Dedifferentiated amniotic fluid mesenchymal stem cell (primary cell): ENCODE measurements at regions not wholly inside any gene's neighbourhood (a gene's known extent, or its start where the extent isn't known, plus 50 kb on each side); places are given as distances from the start of the nearest gene placed in this dataset.
"Not testable (repeated sequence)": the region's sequence is repeated elsewhere in the genome, so short reads cannot be mapped to it uniquely, and the experiment has no call there.

Source experiments
- DNase-seq: peaks from one replicate; pipeline ENCODE4 v3.0.0-alpha.2; 2016; ENCODE audit errors: extremely low spot score

DNA sequence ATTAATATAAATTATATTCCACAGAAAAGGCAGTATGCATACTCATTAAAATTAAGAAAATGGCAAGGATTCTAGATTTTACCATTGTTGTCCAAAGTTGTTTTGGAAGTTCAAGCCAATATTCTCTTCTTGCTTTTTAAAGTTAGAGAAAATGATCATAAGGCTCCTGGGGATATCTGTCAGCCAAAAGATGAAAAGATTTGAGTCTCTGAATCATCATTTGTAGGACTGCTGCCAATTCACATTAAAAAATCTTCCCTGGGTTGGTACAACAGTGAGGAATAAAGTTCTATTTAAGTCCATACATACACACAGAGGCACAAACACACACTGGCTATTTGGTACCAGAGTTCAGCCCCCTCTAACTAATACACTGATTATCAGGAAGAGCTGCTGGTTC, 620.1 kb downstream of the COL12A1 start:
- DNase-seq: no peak

DNA sequence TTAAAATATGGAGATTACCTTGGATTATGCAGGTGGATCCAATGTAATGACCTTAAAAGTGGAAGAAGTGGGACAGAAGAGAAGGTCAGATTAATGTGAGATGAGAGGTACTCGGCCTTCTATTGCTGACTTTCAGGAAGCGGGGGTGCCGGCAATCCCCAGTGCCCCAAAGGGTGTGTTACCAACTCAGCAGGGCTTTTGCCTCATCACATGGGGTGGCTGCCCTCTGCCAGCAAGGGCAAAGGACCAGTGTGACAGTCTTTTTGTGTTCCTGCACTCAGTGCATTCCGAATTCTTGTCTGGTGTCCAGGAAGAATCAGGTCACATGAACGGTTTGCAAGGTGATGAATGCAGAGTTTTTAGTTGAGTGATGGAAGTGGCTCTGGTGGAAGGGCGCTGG, 624.2 kb downstream of the COL12A1 start:
- DNase-seq: no peak

GRCh38 chr6:74579794-74580193, 626.1 kb downstream of the COL12A1 start:
- no peak for DNase-seq

DNA sequence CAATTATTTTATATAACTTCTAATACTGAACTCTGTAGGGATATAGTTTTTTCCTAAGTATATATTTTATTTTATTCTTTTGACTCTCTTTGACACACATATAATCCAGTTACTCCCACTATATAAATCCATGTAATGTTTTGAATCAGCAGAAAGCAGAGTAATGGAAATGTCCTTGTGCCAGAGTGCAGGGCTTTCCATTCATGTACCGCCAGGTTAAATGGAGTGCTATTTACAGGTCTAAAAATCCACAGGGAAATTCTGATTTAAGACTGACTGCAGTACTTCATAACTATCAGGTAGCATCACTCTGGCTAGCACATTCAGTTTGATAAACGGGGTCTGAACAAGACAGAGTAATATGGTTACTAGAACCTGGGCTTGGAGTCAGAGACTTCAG, 626.8 kb downstream of the COL12A1 start:
- DNase-seq: no peak

- peak; percentile 60 for DNase-seq
These were observed 627.5 kb downstream of the COL12A1 start for GRCh38 chr6:74578339-74578738.

- DNase-seq: no peak
These were observed 628.2 kb downstream of the COL12A1 start for GRCh38 chr6:74577619-74578018.

- no peak for DNase-seq
These were observed 631.1 kb downstream of the COL12A1 start for GRCh38 chr6:74574794-74575193.

DNA sequence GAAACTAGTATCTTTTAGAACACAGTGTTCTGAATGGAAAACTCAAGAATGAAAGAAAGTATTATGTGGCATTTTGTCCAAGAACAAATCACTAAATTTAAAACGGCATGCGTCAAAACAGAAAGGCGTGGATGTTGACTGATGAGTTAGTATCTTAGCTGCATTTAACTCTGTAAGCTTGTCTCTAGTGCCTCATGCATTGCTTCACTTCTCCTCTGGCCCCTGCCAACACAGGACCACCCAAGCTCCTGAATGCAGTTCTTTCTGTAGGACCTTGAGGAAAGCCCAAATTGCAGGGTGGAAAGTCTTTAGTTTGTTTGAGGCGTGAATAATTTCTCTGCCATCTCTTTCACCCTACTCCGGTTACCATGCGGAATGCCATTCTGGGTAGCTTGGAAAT, 632.2 kb downstream of the COL12A1 start:
- DNase-seq: no peak

GRCh38 chr6:74570044-74570443, 635.8 kb downstream of the COL12A1 start:
- DNase-seq: no peak

GRCh38 chr6:74568861-74569260, 637.0 kb downstream of the COL12A1 start:
- DNase-seq: peak; percentile 43

DNA sequence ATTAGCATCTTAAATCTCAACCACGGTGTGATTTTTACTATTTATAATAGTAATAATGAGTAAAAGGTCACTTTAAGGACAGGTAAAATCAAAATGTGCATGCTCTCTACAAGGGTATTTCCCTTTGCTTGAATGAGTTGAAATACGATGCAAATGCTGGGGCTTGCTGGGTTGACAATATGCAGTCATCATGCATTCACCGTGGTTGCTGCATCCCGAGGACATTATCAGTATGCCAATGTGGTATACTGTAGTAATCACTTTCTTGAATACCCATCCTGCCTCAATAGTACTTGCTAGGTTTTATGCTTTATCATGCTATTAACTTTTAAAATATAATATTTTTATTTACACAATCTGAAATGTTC, 637.9 kb downstream of the COL12A1 start:
- DNase-seq: not testable (repeated sequence)

DNA sequence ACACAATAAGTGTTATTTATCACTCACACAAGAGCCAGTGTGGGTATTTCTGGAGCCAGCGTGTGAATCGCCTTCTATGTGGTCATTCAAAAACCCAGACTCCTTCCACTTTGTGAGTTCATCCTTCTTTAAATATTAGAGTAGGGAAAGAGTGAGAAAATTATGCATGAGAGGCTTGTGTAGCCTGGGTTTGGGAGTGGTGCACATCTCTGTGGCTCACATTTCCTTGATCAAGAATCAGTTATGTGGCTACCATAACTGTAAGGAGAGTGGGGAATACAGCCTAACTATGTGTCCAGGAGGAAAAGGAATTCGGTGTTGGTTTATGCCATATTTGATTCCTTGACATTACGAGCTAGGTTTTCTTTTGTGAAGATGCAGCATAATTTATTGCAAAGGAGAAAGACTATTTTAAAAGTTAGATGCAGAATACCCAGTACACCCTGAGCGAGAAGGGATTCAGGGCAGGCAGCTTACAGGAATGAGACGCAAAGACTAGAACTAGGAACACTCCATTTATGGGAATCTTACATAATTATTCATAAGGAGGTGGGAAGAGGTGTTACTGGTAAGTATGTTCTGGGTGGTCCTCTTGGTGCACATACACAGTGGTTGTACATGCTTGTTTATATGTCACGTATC, 638.5 kb downstream of the COL12A1 start:
- no peak for DNase-seq

GRCh38 chr6:74557236-74557635, 648.6 kb downstream of the COL12A1 start:
- no peak for DNase-seq

GRCh38 chr6:74554041-74554440, 651.8 kb downstream of the COL12A1 start:
- no peak for DNase-seq

GRCh38 chr6:74551896-74552295, 654.0 kb downstream of the COL12A1 start:
- DNase-seq: peak; percentile 61

- no peak for DNase-seq
These were observed 655.0 kb downstream of the COL12A1 start for GRCh38 chr6:74550821-74551220.

DNA sequence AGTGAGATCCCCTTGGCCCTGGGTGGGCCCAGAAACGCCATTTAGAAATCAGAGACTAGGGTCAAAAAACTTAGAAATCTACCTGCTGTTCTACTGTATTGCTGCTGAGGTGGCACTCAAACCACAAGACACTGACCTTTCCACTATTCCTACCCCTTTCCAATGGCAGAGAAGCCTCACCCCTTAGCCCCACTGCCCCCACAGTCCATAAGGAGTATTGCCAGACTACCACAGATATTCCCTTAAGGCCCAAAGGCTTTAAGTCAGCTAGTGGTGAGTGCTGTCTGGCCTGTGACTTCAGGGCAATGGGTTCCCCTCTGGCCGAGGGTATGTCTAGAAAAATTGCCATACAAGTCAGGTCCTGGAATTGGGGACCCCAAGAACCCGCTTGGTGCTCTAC, 656.1 kb downstream of the COL12A1 start:
- no peak for DNase-seq

DNA sequence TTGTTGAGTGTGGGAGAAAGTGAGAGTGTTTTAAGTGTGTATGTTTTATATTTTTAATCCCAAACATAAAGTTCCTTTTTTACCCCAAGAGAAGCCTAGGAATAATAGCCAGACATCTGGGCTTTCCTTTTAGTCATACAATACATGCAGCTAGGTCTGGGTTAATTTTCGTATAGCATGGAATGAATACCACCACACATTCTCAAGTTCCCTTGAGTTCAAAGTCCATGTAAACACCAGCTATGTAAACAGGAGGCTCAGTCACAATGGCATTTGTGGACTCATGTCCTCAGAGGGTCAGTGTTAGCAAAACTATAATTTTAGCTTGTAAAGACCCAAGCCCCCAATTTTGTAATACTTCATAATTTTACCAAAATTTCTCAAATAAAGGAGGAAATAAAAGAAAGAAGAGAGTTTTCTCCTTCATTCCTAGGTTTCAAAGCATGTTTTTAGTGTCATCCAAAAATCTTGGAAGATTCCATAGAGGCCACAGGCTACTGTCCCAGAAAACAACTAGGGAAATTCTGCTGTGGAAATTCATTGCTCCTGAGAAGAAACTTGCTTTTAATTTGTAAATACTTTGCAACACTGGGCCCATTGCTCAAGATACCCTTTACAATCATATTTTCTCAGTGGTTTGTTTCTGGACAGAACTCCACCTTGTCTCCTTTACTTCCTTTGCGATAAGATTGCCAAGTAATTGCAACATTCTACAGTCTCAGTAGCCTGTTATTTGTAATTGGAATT, 671.2 kb downstream of the COL12A1 start:
- DNase-seq: peak; percentile 16

DNA sequence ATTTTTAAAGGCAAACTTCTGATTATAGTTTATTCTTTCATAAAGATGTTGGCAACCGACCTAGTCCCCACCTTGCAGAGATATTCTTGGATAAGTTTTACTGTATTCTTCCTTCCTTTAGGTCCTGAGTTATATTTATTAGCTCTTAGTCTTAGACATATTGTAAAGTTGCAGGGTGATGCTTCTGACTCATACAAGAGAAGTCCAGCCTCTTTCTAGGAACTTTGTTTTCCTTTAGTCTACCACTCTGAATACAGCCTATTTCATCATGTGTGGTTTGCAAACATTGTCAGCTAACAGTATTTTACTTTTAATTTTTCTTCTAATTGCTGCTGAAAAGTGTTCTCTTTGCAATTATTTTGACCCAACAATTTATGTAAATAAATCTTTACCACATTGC, 686.7 kb downstream of the COL12A1 start:
- DNase-seq: peak; percentile 84

DNA sequence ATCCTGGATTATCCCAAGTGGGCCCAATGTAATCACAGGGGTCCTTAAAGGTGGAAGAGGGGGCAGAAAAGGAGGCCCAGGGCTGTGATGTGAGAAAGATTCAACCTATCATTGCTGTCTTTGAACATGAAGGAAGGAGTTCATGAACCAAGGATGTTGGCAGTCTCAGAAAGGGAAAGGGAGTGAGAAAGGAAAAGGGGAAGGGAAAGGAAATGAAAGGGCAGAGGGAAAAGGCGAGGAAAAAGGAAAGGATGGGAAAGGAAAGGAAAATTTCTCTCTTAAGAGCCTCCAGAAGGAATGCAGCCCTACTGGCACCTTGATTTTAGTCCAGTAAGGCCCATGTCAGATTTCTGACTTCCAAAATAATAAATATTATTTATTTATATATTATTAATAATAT, 687.8 kb downstream of the COL12A1 start:
- no peak for DNase-seq

DNA sequence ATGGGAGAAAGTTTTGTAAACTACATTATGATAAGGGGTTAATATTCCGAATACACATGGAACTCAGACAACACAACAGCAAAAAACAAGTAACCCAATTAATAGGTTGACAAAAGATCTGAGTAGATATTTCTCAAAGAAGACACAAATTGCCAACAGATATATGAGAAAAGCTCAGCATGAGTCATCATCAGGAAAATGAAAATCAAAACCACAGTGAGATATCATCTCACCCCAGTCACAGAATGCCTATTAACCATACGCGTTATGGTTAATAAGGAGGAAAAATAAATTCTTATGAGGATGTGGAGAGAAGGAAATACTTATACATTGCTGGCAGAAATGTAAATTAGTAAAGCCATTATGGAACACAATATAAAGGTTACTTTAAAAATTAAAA, 695.0 kb downstream of the COL12A1 start:
- no peak for DNase-seq

- DNase-seq: no peak
These were observed 698.2 kb downstream of the COL12A1 start for GRCh38 chr6:74507649-74508048.

- DNase-seq: no peak
These were observed 700.5 kb downstream of the COL12A1 start for GRCh38 chr6:74505391-74505790.

GRCh38 chr6:74504941-74505340, 700.9 kb downstream of the COL12A1 start:
- no peak for DNase-seq
